HEK293 (cell line): ENCODE measurements at regions not wholly inside any gene's neighbourhood (a gene's known extent, or its start where the extent isn't known, plus 50 kb on each side); places are given as distances from the start of the nearest gene placed in this dataset.

Experiments
- CTCF ChIA-PET: fragments of 350-600 bp; formaldehyde crosslinking; extraction: SDS; loops from one replicate; lab custom pipeline; 2021; ENCODE audit warnings: antibody characterized with exemption; lab: Yijun Ruan, JAX
- POLR2A ChIA-PET: fragments of 300-600 bp; formaldehyde crosslinking; extraction: SDS; loops from one replicate; lab custom pipeline; 2020; ENCODE audit warnings: antibody characterized with exemption, inconsistent platforms; lab: Yijun Ruan, JAX
- H3K27ac ChIP-seq: fragments of 200-500 bp; sonication (Bioruptor generic); 2 replicates; pipeline ENCODE4 v1.5.1; 2014; ENCODE audit warnings: low read depth, low read length, control low read depth, inconsistent platforms; ENCODE audit errors: extremely low read depth
- H3K36me3 ChIP-seq, 2 experiments: fragments of 200-500 bp in 1 of 2; sonication (Bioruptor generic) in 1 of 2; 1 replicate in 1 of 2; 2 replicates in 1 of 2; pipeline ENCODE4 v1.5.1; 2014 to 2017; ENCODE audit warnings: inconsistent platforms in 2 of 2, low read length in 2 of 2; ENCODE audit not compliant: control insufficient read depth in 2 of 2, insufficient read depth in 1 of 2
- H3K4me1 ChIP-seq: fragments of 200-500 bp; sonication (Bioruptor generic); 2 replicates; pipeline ENCODE4 v1.5.1; 2014; ENCODE audit warnings: mild to moderate bottlenecking, low read length, inconsistent platforms; ENCODE audit not compliant: control insufficient read depth, insufficient read depth
- H3K4me3 ChIP-seq: 2 replicates; pipeline ENCODE4 v1.5.1; 2011; ENCODE audit warnings: low read depth, mild to moderate bottlenecking, control low read depth, low read length, moderate library complexity
- H3K9me3 ChIP-seq: fragments of 200-500 bp; sonication (Bioruptor generic); 2 replicates; pipeline ENCODE4 v1.5.1; 2014; ENCODE audit warnings: low read depth, low read length, inconsistent platforms; ENCODE audit not compliant: control insufficient read depth, insufficient read depth
- GFI1B ChIP-seq: fragments of 450-650 bp; formaldehyde crosslinking; IDR thresholded peaks from 2 replicates; pipeline ENCODE4 v1.5.1; 2016; ENCODE audit warnings: missing biosample characterization, missing genetic modification characterization
- PBX3 ChIP-seq: sonication (generic); formaldehyde crosslinking; IDR thresholded peaks from 2 replicates; pipeline ENCODE4 v1.8.1; 2022; ENCODE audit warnings: mild to moderate bottlenecking, moderate library complexity, missing genetic modification reagents
- RBAK ChIP-seq: fragments of 450-650 bp; formaldehyde crosslinking; IDR thresholded peaks from 2 replicates; pipeline ENCODE4 v1.5.1; 2016; ENCODE audit warnings: missing biosample characterization, missing genetic modification characterization
- SCRT2 ChIP-seq: fragments of 450-650 bp; formaldehyde crosslinking; IDR thresholded peaks from 2 replicates; pipeline ENCODE4 v1.5.1; 2016; ENCODE audit warnings: missing biosample characterization, missing genetic modification characterization
- ZNF114 ChIP-seq: fragments of 450-650 bp; formaldehyde crosslinking; IDR thresholded peaks from 2 replicates; pipeline ENCODE4 v1.5.0; 2017; ENCODE audit warnings: missing biosample characterization, missing genetic modification characterization
- ZNF211 ChIP-seq: fragments of 450-650 bp; formaldehyde crosslinking; IDR thresholded peaks from 2 replicates; pipeline ENCODE4 v1.5.1; 2016; ENCODE audit warnings: low read depth, missing biosample characterization, missing genetic modification characterization
- ZNF274 ChIP-seq, 2 experiments: fragments of 200-500 bp in 1 of 2; fragments of 450-650 bp in 1 of 2; sonication (Bioruptor generic) in 1 of 2; formaldehyde crosslinking in 1 of 2; IDR thresholded peaks; 2 replicates each; pipeline versions ENCODE4 v1.5.1 to v1.6.1; 2014 to 2016; ENCODE audit warnings: borderline replicate concordance in 1 of 2, inconsistent platforms in 1 of 2, low read length in 1 of 2, missing biosample characterization in 1 of 2, missing genetic modification characterization in 1 of 2
- ZNF48 ChIP-seq: fragments of 450-650 bp; formaldehyde crosslinking; IDR thresholded peaks from 2 replicates; pipeline ENCODE4 v1.5.1; 2016; ENCODE audit warnings: missing biosample characterization, missing genetic modification characterization
- ZNF514 ChIP-seq: fragments of 450-650 bp; formaldehyde crosslinking; IDR thresholded peaks from 2 replicates; pipeline ENCODE4 v1.5.1; 2016; ENCODE audit warnings: missing biosample characterization, missing genetic modification characterization
- ZNF518A ChIP-seq: fragments of 450-650 bp; formaldehyde crosslinking; conservative IDR thresholded peaks from 2 replicates; pipeline ENCODE4 v1.5.1; 2016; ENCODE audit warnings: low read depth, missing biosample characterization, missing genetic modification characterization
- ZNF555 ChIP-seq: fragments of 450-650 bp; formaldehyde crosslinking; conservative IDR thresholded peaks from 2 replicates; pipeline ENCODE4 v1.5.1; 2017; ENCODE audit warnings: missing biosample characterization, mild to moderate bottlenecking, missing genetic modification characterization, inconsistent platforms
- ZNF560 ChIP-seq: fragments of 450-650 bp; formaldehyde crosslinking; IDR thresholded peaks from 2 replicates; pipeline ENCODE4 v1.5.1; 2017; ENCODE audit warnings: missing biosample characterization, missing genetic modification characterization, borderline replicate concordance
- ZNF610 ChIP-seq: fragments of 450-650 bp; formaldehyde crosslinking; IDR thresholded peaks from 2 replicates; pipeline ENCODE4 v1.5.1; 2016; ENCODE audit warnings: missing biosample characterization, missing genetic modification characterization, borderline replicate concordance
- ZNF670 ChIP-seq: fragments of 450-650 bp; formaldehyde crosslinking; IDR thresholded peaks from 2 replicates; pipeline ENCODE4 v1.5.1; 2016; ENCODE audit warnings: missing biosample characterization, missing genetic modification characterization, low read depth
- ZNF792 ChIP-seq: fragments of 450-650 bp; formaldehyde crosslinking; IDR thresholded peaks from 2 replicates; pipeline ENCODE4 v1.5.1; 2016; ENCODE audit warnings: missing biosample characterization, missing genetic modification characterization
- ZSCAN30 ChIP-seq: fragments of 450-650 bp; IDR thresholded peaks from 2 replicates; pipeline ENCODE4 v1.5.1; 2018; ENCODE audit warnings: missing biosample characterization, mild to moderate bottlenecking, missing genetic modification characterization, moderate library complexity
- TF ChIP-seq, protein P1 (sequence below): fragments of 450-650 bp; formaldehyde crosslinking; IDR thresholded peaks from 2 replicates; pipeline ENCODE4 v1.5.1; 2016; ENCODE audit warnings: missing biosample characterization, missing genetic modification characterization

- H3K9me3 ChIP-seq, result no peaks in the 10 kb centered on the region
- H3K4me1 ChIP-seq, result no peaks in the 10 kb centered on the region
- ChIA-PET CTCF (no interaction called here), POLR2A (no interaction called here)
- H3K27ac ChIP-seq, result no peak overlapping the region
- no peak overlapping the region for H3K4me3 ChIP-seq
- H3K36me3 ChIP-seq, result no peaks in the 10 kb centered on the region
- no peak for TF ChIP-seq ZNF211
- no peak for TF ChIP-seq ZNF792
- no peak for TF ChIP-seq ZNF48 (tag by site-specific recombination)
- TF ChIP-seq ZNF514, result no peak
- TF ChIP-seq RBAK (tag by site-specific recombination), result no peak
- no peak for TF ChIP-seq ZNF518A (tag by site-specific recombination)
- no peak for TF ChIP-seq ZNF610 (tag by site-specific recombination)
- TF ChIP-seq ZNF555 (tag by site-specific recombination), result no peak
- no peak for TF ChIP-seq ZSCAN30 (tag by site-specific recombination)
- TF ChIP-seq, protein P1, sequence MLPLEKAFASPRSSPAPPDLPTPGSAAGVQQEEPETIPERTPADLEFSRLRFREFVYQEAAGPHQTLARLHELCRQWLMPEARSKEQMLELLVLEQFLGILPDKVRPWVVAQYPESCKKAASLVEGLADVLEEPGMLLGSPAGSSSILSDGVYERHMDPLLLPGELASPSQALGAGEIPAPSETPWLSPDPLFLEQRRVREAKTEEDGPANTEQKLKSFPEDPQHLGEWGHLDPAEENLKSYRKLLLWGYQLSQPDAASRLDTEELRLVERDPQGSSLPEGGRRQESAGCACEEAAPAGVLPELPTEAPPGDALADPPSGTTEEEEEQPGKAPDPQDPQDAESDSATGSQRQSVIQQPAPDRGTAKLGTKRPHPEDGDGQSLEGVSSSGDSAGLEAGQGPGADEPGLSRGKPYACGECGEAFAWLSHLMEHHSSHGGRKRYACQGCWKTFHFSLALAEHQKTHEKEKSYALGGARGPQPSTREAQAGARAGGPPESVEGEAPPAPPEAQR, result no peak
- TF ChIP-seq GFI1B, result no peak
- TF ChIP-seq, all 188 proteins: peak for 0
Measured at GRCh38 chr1:157925419-157926166, 67.9 kb upstream of the KIRREL1 start.

- Histone ChIP-seq H3K36me3 (no peaks in the 10 kb centered on the region), H3K27ac (no peak overlapping the region), H3K9me3 (no peaks in the 10 kb centered on the region), H3K4me3 (no peak overlapping the region), H3K4me1 (no peaks in the 10 kb centered on the region)
- TF ChIP-seq ZNF670 (tag by site-specific recombination) (no peak), ZNF274 (IDR thresholded peaks at IDR 0.05; ENCODE audit: low read length) (no peak), ZNF274 (tag by site-specific recombination; IDR thresholded peaks at IDR 0.05; ENCODE audit: borderline replicate concordance) (no peak), ZNF560 (tag by site-specific recombination) (no peak), ZNF114 (tag by site-specific recombination) (no peak), ZNF518A (tag by site-specific recombination) (0 out of 2 replicates have a peak, but pooled peaks have one; percentile 16), PBX3 (no peak), SCRT2 (tag by site-specific recombination) (peak; percentile 70)
- POLR2A ChIA-PET, result interaction anchor here (0.6 kb wide), 1 partner anchor 15 kb away, joined by 4 read pairs; no protein-coding TSS in a partner anchor
- CTCF ChIA-PET, result no interaction called here
Measured at GRCh38 chr1:157932069-157932468, 61.4 kb upstream of the KIRREL1 start.
